ENCODE measurements at regions not wholly inside any gene's neighbourhood (a gene's known extent, or its start where the extent isn't known, plus 50 kb on each side); places are given as distances from the start of the nearest gene placed in this dataset.
"Not testable (repeated sequence)": the region's sequence is repeated elsewhere in the genome, so short reads cannot be mapped to it uniquely, and the experiment has no call there.

DNA sequence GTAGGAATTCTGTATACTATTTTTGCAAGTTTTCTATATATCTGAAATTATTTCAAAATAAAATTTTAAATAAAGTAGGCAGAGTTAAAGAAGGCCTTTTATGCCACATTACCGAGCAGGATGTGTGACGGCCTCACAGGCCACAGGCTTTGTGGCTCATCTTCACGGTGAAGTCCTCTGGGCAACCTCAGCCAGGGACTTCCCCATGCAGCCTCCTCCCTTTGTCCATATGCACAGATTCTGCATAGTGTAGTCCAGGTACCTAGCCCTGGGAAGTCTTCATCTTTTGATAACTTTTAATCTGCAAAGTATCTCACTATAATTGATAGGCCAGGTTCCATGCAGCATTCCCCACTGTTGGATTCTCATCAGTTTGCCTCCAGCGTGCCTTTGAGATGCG lies 62.8 kb downstream of the ARHGAP11B start:
- DNase-seq: not testable (repeated sequence)

- not testable (repeated sequence) for DNase-seq
Measured at GRCh38 chr15:30690153-30690552, 64.2 kb downstream of the ARHGAP11B start.

DNA sequence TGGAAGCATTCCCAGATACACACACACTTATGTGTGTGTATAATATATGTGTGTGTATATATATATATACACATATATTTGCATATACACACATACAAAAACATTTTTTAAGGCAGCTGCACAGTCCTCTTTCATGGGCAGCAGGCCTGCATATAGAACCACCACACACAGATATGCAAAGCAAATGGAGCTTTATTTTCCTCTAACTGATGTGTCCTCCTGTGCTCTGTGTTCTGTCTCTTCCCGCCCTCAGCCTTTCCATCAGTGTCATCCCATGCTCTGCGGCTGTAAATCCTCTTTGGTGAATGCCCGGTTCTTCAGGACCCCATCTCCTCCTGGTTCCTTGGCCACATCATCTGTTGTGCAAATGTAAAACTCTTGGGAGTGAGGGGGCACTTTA lies 69.9 kb downstream of the ARHGAP11B start:
- not testable (repeated sequence) for DNase-seq

DNA sequence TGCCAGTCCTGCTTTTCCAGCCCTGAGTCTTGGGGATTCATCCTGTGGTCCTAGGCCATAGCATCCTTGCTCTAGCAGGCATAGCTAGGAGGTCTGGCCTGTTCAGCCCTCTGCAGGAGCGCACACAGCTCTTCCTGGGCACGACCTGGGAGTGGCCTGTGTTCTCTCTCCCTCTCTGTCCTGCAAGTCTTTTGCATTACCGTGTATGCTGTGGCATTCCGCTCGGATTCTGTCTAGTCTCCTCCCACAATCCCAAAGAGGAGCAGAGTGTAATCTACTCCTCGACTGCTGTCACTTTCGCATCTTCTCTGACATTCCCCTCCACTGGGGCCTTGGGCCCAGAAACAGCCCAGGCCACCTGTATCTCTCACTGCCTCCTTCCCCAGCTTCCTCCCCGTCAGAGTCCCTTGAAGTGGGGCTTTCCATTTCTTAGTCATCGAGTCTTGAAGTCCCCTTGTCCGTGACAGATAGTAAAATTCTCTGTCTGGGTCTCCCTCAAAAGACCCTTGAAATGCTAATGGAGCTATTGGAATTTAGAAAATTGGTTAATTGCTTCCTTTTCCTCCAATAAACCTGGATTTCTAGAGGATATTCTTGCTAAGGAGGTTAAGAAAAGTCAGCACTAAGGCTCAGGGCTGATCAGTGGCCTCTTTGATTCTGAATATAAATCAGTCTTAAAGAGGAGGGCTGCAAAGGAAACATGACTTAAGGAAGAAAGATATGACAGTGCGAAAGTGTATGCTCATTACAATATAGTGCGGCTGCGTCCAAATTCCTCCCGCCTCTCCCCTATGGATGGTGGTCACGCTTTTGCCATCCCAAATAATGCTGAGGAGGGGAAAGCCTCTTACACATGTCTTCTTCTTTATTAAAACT lies 70.7 kb downstream of the ARHGAP11B start:
- not testable (repeated sequence) for DNase-seq

DNA sequence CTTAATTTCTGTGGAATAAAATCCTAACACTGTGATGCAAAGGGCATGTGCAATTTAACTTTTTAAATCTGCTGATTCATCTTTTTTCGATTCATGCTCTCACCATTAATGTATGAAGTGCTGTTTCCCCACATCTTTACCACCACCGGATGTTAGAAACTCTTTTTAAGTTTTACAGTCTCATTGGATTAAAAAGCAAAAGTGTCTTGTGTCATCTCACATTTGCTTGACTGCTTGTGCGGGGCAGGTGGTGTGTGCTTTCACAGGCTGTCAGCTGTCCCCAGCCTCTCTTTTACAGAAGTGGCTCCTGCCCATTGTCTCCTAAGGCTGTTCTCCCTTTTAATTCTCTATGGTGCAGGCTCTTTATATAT lies 71.4 kb downstream of the ARHGAP11B start:
- DNase-seq: peak; percentile 54

DNA sequence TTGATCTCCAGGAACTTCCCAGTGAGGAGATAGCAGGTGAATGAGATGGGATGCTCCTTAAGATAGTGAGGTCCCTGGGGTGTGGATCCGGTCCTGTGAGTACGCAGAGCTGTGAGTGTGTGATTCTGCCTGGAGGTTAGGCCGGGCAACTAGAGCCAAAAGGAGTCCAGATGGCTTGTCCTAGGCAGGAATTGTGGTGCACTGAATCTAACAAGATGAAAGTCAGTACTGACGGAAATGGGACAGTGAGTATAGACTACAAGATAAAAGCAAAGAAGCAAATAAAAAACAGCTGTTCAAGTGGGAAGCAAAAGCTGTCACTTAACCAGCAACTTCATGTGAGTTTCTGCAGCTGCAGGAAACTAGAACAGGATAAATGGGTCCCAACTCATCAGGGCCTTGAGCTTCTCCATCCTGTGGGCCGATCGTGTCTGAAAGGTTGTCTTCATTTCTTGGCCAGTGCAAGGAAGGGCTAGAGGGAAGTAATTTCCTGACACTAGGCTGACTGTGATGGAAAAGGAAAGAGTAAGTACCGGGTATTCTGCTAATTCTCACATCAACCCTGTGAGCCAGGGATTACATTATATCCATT lies 74.2 kb downstream of the ARHGAP11B start:
- DNase-seq: not testable (repeated sequence)

GRCh38 chr15:30707976-30708685 lies 82.2 kb downstream of the ARHGAP11B start:
- DNase-seq: not testable (repeated sequence)

DNA sequence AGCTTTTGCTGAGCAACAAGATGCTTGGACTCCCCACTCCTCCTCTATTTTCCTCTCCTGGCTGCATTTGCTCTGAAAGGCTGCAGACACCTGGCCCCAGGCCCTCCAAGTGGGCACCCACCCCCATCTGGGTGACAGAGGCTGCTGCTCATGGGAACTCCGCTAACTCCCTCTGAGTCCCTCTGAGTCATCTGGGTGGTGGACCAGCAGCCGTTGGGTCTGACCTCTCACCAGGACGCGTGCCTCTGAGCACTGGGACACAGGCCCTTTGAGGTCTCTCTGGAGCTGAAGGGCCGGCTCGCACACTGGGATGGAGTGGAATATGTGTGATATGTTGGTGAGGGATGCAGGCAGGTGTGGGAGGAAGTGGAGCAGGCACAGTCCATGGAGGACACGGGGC lies 82.9 kb downstream of the ARHGAP11B start:
- DNase-seq: not testable (repeated sequence)

DNA sequence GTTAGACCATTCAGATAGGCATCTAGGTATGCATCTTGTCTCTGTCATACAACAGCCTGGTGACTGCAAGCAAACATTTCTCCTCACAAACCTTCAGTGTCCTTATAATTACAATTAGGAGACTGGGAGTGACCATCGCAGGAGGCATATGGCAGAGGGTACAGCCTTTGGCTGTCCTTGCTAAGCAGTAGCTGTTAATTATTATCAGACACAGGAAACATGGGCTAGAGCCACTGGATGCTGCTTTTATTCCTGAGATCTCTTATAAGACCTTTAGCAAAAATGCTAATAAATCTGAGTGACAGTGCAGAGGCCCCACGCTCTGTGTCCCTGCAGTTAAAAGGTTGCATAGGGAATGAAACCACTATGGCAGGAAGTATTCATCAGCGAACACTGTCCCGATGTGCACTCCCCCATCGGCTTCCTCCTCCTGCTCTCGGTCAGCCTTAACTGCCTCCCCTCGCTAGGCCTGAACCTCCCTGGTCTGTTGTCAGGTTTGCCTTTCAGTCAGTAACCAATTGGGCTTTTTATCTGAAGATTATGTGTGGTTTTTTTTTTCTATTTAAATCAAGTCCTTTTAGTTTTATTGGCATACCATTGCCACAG lies 92.2 kb downstream of the ARHGAP11B start:
- DNase-seq: not testable (repeated sequence)

- not testable (repeated sequence) for DNase-seq
Measured at GRCh38 chr15:30719363-30719762, 93.4 kb downstream of the ARHGAP11B start.

DNA sequence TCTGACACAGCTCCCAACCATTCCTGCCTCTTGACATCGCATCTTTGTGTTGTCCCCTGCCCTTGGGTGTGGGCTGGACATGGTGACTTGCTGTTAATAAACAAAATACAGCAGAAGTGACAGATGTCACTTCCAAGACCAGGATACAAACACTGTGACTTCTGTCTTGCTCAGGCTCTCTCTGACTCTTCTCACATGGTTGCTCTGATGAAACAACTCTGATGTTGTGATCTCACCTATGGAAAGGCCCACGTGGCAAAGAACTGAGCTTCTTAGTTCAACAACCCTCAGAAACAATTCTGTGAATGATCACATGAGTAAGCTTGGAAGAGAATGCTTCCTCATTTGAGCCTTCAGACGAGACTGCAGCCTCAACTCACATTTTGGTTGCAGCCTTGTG lies 94.9 kb downstream of the ARHGAP11B start:
- not testable (repeated sequence) for DNase-seq

GRCh38 chr15:30721529-30721928 lies 95.6 kb downstream of the ARHGAP11B start:
- DNase-seq: not testable (repeated sequence)

- DNase-seq: not testable (repeated sequence)
Measured at GRCh38 chr15:30723540-30724175, 97.7 kb downstream of the ARHGAP11B start.

- not testable (repeated sequence) for DNase-seq
Measured at GRCh38 chr15:30729880-30730590, 104.1 kb downstream of the ARHGAP11B start.

- not testable (repeated sequence) for DNase-seq
Measured at GRCh38 chr15:30730633-30731032, 104.7 kb downstream of the ARHGAP11B start.

- not testable (repeated sequence) for DNase-seq
Measured at GRCh38 chr15:30732100-30732499, 106.2 kb downstream of the ARHGAP11B start.

- not testable (repeated sequence) for DNase-seq
Measured at GRCh38 chr15:30735884-30736564, 110.1 kb downstream of the ARHGAP11B start.

GRCh38 chr15:30742796-30743195 lies 116.9 kb downstream of the ARHGAP11B start:
- not testable (repeated sequence) for DNase-seq

GRCh38 chr15:30749048-30749447 lies 123.1 kb downstream of the ARHGAP11B start:
- not testable (repeated sequence) for DNase-seq

- peak; percentile 73 for DNase-seq
Measured at GRCh38 chr15:30755036-30755687, 129.2 kb downstream of the ARHGAP11B start.

DNA sequence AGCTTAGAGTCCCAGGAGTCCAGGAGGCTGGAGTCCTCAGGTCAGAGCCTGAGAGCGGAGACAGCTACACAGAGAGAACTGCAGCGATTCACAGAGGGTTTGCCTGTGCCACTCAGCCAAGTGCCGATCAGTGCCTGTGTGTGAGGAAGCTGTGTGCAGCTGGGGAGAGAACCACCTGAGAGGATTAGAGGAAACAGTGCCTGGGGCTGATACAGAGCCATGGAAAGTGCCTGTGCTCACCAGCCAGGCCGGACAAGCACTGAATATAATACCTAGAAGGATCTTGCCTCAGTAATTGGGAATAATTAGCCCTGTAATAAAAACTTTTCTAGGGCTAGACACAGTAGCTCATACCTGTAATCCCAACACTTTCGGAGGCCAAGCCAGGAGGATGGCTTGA lies 134.7 kb downstream of the ARHGAP11B start:
- not testable (repeated sequence) for DNase-seq
